ENCODE measurements at regions not wholly inside any gene's neighbourhood (a gene's known extent, or its start where the extent isn't known, plus 50 kb on each side); places are given as distances from the start of the nearest gene placed in this dataset.

DNA sequence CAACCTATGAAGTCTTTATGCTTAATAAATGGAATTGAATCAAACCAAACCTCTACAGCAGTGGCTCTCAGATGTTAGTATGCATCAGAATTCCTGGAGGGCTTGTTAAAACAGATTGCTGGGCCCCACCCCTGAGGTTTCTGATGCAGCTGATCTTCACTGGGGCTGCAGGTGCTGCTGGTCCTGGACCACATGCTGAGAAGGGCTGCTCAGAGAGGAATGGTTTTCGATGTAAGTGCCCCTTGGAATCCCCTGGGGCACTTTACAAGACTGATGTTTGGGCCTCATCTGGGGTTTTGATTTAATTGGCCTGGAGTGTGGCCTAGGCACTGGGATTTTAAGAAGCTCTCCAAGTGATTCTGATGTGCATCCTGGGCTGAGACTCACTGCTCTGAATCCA, 403.8 kb upstream of the HS6ST1 start:
- Histone ChIP-seq H4K20me1 (ENCODE audit: insufficient read depth) (no peaks in the 10 kb centered on the region), H2AFZ (ENCODE audit: low read depth) (no peak overlapping the region), H3K36me3 (replicated peaks in 1 of 2; ENCODE audit: control insufficient read depth in 1 of 2, insufficient read depth in 2 of 2, low read length in 1 of 2) (no peaks in the 10 kb centered on the region), H3K27ac (ENCODE audit: low read depth in 2 of 2, low read length in 1 of 2) (no peak overlapping the region), H3K79me2 (ENCODE audit: insufficient read depth) (no peaks in the 10 kb centered on the region), H3K4me3 (ENCODE audit: low read depth in 2 of 2, low read length in 1 of 2) (no peak overlapping the region), H3K4me2 (no peak overlapping the region), H3K4me1 (ENCODE audit: control insufficient read depth in 1 of 2, insufficient read depth in 2 of 2, low read depth in 1 of 2, low read length in 1 of 2) (no peaks in the 10 kb centered on the region), H3K9ac (no peak overlapping the region), H3K9me2 (no peaks in the 10 kb centered on the region), H3K27me3 (ENCODE audit: insufficient read depth) (no peaks in the 10 kb centered on the region), H3F3A (replicated peaks; ENCODE audit: insufficient read depth) (no peaks in the 10 kb centered on the region), H3K9me3 (no peaks in the 10 kb centered on the region)
- ChIA-PET POLR2A (no interaction called here), CTCF (interaction anchor here (1.5 kb wide), 1 partner anchor 14 kb away, joined by 10 read pairs; no protein-coding TSS in a partner anchor)
- DNase-seq, result no peak
- WGBS (ENCODE audit: low lambda C conversion rate), result 0% methylated on average over 1 of the region's 1 CpG
- TF ChIP-seq EP300 (IDR thresholded peaks at IDR 0.05; ENCODE audit: borderline replicate concordance in 1 of 2, low read depth in 1 of 2, low read length in 1 of 2), result no peak
- TF ChIP-seq, protein P1, sequence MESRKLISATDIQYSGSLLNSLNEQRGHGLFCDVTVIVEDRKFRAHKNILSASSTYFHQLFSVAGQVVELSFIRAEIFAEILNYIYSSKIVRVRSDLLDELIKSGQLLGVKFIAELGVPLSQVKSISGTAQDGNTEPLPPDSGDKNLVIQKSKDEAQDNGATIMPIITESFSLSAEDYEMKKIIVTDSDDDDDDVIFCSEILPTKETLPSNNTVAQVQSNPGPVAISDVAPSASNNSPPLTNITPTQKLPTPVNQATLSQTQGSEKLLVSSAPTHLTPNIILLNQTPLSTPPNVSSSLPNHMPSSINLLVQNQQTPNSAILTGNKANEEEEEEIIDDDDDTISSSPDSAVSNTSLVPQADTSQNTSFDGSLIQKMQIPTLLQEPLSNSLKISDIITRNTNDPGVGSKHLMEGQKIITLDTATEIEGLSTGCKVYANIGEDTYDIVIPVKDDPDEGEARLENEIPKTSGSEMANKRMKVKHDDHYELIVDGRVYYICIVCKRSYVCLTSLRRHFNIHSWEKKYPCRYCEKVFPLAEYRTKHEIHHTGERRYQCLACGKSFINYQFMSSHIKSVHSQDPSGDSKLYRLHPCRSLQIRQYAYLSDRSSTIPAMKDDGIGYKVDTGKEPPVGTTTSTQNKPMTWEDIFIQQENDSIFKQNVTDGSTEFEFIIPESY (IDR thresholded peaks at IDR 0.05; ENCODE audit: borderline replicate concordance, low read depth), result no peak
- no peak for TF ChIP-seq GATA2 (CRISPR knock-in tag; IDR thresholded peaks at IDR 0.05)
- TF ChIP-seq, protein P2, sequence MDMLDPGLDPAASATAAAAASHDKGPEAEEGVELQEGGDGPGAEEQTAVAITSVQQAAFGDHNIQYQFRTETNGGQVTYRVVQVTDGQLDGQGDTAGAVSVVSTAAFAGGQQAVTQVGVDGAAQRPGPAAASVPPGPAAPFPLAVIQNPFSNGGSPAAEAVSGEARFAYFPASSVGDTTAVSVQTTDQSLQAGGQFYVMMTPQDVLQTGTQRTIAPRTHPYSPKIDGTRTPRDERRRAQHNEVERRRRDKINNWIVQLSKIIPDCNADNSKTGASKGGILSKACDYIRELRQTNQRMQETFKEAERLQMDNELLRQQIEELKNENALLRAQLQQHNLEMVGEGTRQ (IDR thresholded peaks at IDR 0.05; ENCODE audit: borderline replicate concordance, low read depth, low read length), result no peak
- no peak for TF ChIP-seq FOXJ3 (CRISPR knock-in tag; IDR thresholded peaks at IDR 0.05)
- TF ChIP-seq NRF1 (IDR thresholded peaks at IDR 0.05; ENCODE audit: low read depth, low read length), result no peak
- TF ChIP-seq RXRA (IDR thresholded peaks at IDR 0.05; ENCODE audit: borderline replicate concordance, low read depth), result no peak
- TF ChIP-seq RFX5 (IDR thresholded peaks at IDR 0.05; ENCODE audit: low read length), result no peak

DNA sequence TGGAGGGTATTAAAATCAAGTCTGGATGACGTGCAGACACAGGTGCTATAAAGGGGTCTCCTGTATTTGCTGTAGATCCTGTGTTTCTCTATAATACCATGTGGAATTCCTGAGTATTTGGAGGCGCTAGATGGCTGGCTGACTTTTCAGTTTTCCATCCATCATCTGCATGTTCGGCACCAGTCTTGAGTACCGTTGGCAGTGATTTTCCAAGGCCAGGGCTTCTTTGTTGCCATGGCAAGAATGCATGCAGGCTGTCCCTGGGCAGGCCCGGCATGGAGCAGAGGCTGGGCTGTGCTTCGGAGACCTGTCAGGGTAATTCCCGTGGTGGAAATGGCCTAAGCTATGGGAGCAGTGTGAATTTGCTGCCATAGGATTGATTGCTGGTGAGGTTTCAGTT, 405.9 kb upstream of the HS6ST1 start:
- no peaks in the 10 kb centered on the region for H3K27me3 ChIP-seq (ENCODE audit: insufficient read depth)
- no peak overlapping the region for H3K4me2 ChIP-seq
- no peak overlapping the region for H3K27ac ChIP-seq (ENCODE audit: low read depth in 2 of 2, low read length in 1 of 2)
- ChIA-PET CTCF (no interaction called here), POLR2A (no interaction called here)
- H3K36me3 ChIP-seq (replicated peaks in 1 of 2; ENCODE audit: control insufficient read depth in 1 of 2, insufficient read depth in 2 of 2, low read length in 1 of 2), result no peaks in the 10 kb centered on the region
- TF ChIP-seq NFIC (IDR thresholded peaks at IDR 0.05; ENCODE audit: borderline replicate concordance) (no peak), MEF2A (IDR thresholded peaks at IDR 0.05; ENCODE audit: borderline replicate concordance, low read depth) (no peak), EP300 (IDR thresholded peaks at IDR 0.05; ENCODE audit: borderline replicate concordance in 1 of 2, low read depth in 1 of 2, low read length in 1 of 2) (no peak), TCF12 (IDR thresholded peaks at IDR 0.05) (no peak), RFX5 (IDR thresholded peaks at IDR 0.05; ENCODE audit: low read length) (no peak), POLR2AphosphoS5 (IDR thresholded peaks at IDR 0.05; ENCODE audit: low read depth, low read length) (no peak)
- TF ChIP-seq, protein P2 (IDR thresholded peaks at IDR 0.05; ENCODE audit: borderline replicate concordance, low read depth, low read length), result no peak
- no peaks in the 10 kb centered on the region for H3F3A ChIP-seq (replicated peaks; ENCODE audit: insufficient read depth)
- 28% methylated on average over 7 of the region's 7 CpGs for WGBS (ENCODE audit: low lambda C conversion rate)
- H3K9me2 ChIP-seq, result no peaks in the 10 kb centered on the region
- H2AFZ ChIP-seq (ENCODE audit: low read depth), result no peak overlapping the region
- no peak overlapping the region for H3K9ac ChIP-seq
- no peaks in the 10 kb centered on the region for H3K4me1 ChIP-seq (ENCODE audit: control insufficient read depth in 1 of 2, insufficient read depth in 2 of 2, low read depth in 1 of 2, low read length in 1 of 2)
- no peak overlapping the region for H3K4me3 ChIP-seq (ENCODE audit: low read depth in 2 of 2, low read length in 1 of 2)
- H3K9me3 ChIP-seq, result no peaks in the 10 kb centered on the region
- H3K79me2 ChIP-seq (ENCODE audit: insufficient read depth), result no peaks in the 10 kb centered on the region
- DNase-seq, result no peak
- no peaks in the 10 kb centered on the region for H4K20me1 ChIP-seq (ENCODE audit: insufficient read depth)

Data from SK-N-SH (cell line).